ENCODE measurements at regions not wholly inside any gene's neighbourhood (a gene's known extent, or its start where the extent isn't known, plus 50 kb on each side); places are given as distances from the start of the nearest gene placed in this dataset.

DNA sequence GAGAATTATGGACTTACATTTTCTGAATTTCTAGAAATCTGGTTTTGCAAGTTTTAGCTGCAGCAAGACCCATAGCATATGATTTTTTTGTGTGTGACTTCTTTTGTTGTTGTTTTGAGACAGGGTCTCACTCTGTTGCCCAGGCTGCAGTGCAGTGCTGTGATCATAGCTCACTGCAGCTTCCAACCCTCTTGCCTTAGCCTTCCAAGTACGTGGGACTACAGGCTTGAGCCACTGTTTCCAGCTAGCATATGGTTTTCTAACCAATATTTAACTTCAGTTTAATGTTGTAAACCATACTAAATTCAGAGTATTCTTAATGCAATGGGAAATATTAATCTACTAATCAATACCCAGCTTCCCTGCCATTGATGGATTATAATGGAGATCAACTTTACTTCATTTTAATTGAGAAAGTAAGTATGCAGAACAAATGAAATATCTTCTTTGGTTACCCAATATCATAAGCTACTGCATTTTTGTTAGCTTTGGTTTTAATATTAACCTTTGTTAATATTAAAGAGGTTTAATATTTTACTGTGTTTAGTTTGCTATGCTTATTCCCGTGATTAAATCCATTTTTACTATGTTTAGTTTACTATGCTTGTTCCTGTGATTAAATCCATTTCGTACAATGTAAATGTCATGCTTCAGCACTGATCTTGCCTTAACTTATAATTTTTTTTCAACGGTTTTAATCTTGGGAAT is 273.4 kb upstream of the TMEFF2 start:
- no peaks in the 10 kb centered on the region for H3K9me3 ChIP-seq
- intact Hi-C loops (cut with DNase I; ENCODE audit: low total_unique reads): no loop called here
- H3K4me1 ChIP-seq: no peaks in the 10 kb centered on the region
- H3K4me3 ChIP-seq: no peak overlapping the region
- no peak for DNase-seq
- H3K27me3 ChIP-seq: no peaks in the 10 kb centered on the region
- H3K27ac ChIP-seq: no peak overlapping the region
- H3K36me3 ChIP-seq: no peaks in the 10 kb centered on the region
- TF ChIP-seq, protein P1, sequence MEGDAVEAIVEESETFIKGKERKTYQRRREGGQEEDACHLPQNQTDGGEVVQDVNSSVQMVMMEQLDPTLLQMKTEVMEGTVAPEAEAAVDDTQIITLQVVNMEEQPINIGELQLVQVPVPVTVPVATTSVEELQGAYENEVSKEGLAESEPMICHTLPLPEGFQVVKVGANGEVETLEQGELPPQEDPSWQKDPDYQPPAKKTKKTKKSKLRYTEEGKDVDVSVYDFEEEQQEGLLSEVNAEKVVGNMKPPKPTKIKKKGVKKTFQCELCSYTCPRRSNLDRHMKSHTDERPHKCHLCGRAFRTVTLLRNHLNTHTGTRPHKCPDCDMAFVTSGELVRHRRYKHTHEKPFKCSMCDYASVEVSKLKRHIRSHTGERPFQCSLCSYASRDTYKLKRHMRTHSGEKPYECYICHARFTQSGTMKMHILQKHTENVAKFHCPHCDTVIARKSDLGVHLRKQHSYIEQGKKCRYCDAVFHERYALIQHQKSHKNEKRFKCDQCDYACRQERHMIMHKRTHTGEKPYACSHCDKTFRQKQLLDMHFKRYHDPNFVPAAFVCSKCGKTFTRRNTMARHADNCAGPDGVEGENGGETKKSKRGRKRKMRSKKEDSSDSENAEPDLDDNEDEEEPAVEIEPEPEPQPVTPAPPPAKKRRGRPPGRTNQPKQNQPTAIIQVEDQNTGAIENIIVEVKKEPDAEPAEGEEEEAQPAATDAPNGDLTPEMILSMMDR (IDR thresholded peaks at IDR 0.05): no peak

DNA sequence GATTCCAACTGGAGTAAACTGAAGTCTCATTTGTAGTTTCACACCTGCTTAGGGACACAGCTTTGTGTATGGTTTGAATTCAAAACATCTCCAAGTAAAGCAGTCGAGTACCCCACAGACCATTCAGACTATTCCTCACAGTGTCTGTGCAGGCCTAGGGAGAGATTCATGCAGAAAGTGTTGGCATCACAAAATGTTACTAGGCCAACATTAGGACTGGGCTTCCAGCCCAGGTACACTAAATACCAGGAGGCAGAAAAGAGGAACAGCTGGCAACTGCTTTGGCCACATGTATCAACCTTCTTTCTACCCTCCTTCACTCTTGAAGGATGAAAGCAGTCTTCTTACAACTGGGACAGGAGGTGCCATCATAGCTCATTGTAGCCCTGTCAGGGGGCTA is 270.4 kb upstream of the TMEFF2 start:
- Histone ChIP-seq H3K36me3 (no peaks in the 10 kb centered on the region), H3K27me3 (no peaks in the 10 kb centered on the region), H3K4me3 (no peak overlapping the region), H3K27ac (no peak overlapping the region), H3K9me3 (no peaks in the 10 kb centered on the region), H3K4me1 (no peaks in the 10 kb centered on the region)
- TF ChIP-seq, protein P1 (IDR thresholded peaks at IDR 0.05): no peak
- no peak for DNase-seq
- intact Hi-C loops (cut with DNase I; ENCODE audit: low total_unique reads): no loop called here

DNA sequence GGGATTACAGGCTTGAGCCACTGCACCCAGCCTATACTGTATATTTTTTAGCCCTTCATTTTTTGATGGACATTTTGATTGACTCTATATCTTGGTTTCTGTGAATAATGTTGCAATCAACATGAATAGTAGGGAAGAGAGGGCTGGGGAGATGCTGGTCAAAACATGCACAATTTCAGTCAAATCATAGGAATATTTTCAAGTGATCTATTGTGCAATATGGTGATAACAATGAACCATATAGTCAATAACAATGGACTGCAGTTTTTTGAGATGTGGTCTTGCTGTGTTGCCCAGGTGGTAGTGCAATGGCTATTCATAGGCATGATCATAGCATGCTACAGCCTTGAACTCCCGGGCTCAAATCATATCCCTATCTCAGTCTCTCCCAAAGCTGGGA is 264.7 kb upstream of the TMEFF2 start:
- TF ChIP-seq, protein P1 (IDR thresholded peaks at IDR 0.05): no peak
- no peaks in the 10 kb centered on the region for H3K4me1 ChIP-seq
- H3K36me3 ChIP-seq: no peaks in the 10 kb centered on the region
- no peak for DNase-seq
- H3K4me3 ChIP-seq: no peak overlapping the region
- no peaks in the 10 kb centered on the region for H3K9me3 ChIP-seq
- no peaks in the 10 kb centered on the region for H3K27me3 ChIP-seq
- intact Hi-C loops (cut with DNase I; ENCODE audit: low total_unique reads): no loop called here
- H3K27ac ChIP-seq: no peak overlapping the region

DNA sequence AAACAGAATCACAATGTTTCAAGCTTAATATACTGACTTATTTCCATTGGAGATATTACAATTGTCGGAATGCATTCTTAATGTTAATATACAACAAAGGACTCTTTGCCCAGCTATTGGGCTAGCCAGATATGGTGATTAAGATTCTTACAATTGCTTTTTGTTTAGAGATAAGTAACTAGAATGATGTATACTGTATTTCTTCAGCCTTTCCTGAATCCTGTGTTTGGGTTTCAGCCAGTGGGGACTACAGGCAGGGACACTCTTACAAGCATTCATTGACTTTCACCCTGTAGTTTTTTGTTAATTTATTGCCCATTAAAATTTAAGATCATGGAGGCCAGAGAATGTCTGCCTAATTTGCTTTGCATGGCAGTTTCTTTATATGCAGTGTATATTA is 254.1 kb upstream of the TMEFF2 start:
- Histone ChIP-seq H3K4me1 (no peaks in the 10 kb centered on the region), H3K9me3 (no peaks in the 10 kb centered on the region), H3K27ac (no peak overlapping the region), H3K27me3 (no peaks in the 10 kb centered on the region), H3K4me3 (no peak overlapping the region), H3K36me3 (no peaks in the 10 kb centered on the region)
- no peak for DNase-seq
- intact Hi-C loops (cut with DNase I; ENCODE audit: low total_unique reads): no loop called here
- TF ChIP-seq, protein P1 (IDR thresholded peaks at IDR 0.05): no peak

GRCh38 chr2:192444286-192444838 is 249.6 kb upstream of the TMEFF2 start:
- Histone ChIP-seq H3K9me3 (no peaks in the 10 kb centered on the region), H3K36me3 (no peaks in the 10 kb centered on the region), H3K4me1 (no peaks in the 10 kb centered on the region), H3K27ac (no peak overlapping the region), H3K4me3 (no peak overlapping the region), H3K27me3 (no peaks in the 10 kb centered on the region)
- TF ChIP-seq, protein P1 (IDR thresholded peaks at IDR 0.05): no peak
- intact Hi-C loops (cut with DNase I; ENCODE audit: low total_unique reads): no loop called here
- DNase-seq: no peak

All from tibial artery (tissue), 4 donors.